NCI-H1436 treated with DMSO at 0.1 percent for 48 hours (cell line): ENCODE measurements at regions not wholly inside any gene's neighbourhood (a gene's known extent, or its start where the extent isn't known, plus 50 kb on each side); places are given as distances from the start of the nearest gene placed in this dataset.

Experiments
- DNase-seq: peaks from one replicate; lab custom pipeline; 2025; lab: John Stamatoyannopoulos, UW

DNA sequence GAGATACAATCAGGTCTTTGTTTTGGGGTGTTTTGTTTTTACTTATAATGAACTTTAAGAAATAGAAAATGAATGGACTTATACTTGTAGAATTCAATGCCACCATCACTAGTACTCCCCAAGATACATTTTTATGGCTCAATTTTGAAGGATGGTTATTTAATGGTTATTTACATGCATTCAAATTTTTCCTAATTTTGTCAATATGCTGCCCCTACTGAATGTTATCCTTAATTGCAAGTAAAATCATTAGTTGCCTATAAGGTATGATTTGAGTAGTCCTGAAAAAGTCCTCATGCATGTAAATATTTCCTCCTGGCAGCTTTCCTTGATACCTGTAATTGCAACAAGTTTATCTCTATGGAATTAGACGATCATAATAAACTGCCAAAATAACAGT lies 391.2 kb downstream of the BCAT1 start:
- DNase-seq: no peak

DNA sequence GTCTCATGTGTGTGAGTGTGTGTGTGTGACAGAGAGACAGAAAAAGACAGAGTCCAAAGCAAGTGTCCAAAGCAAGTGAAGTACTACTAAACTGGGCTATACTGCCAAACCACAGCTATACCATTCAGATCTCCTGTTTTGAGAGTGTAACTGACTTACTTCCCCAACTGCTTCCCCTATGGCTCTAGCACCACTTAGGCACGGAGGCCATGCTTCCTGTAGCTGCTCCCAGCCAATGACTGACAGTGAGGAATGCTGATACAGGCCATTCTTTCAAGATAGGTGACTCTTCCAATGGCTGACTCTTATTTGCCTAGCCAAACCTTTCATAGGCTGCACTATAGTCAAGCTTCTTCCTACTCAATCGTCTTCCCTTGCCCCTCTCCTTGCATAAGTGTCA lies 393.2 kb downstream of the BCAT1 start:
- DNase-seq: no peak

DNA sequence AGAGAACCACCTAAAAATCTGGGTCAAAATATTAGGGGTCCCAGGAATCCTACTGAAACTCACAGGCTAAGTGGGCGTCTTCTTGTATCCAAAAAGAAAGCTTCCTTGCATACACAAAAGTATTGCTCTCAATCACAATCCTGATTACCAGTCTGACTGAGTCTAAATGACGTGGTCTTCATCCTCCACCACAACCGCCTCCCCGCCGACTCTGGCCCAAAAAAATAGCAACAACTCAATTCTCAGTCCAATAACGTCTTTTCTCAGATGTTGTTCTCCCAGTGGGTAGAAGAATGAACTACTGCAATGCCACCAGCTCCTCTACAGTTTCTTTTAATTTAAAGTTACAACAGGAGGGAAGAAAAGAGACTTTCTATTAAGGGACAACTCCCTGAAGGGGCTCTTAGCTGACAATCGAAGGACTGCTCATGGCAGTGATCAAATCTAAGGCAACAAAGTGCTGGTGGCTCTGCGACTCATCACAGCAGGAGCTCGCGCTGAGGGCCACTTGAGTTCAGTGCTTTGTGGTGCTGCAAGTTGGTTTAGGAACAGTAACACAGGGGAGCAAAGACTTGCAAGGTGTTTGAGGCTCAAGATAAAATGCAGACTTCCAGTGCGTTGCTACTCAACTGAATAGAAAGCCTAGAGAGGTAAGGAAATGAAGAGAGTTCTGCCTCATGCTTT lies 394.1 kb downstream of the BCAT1 start:
- DNase-seq: no peak

DNA sequence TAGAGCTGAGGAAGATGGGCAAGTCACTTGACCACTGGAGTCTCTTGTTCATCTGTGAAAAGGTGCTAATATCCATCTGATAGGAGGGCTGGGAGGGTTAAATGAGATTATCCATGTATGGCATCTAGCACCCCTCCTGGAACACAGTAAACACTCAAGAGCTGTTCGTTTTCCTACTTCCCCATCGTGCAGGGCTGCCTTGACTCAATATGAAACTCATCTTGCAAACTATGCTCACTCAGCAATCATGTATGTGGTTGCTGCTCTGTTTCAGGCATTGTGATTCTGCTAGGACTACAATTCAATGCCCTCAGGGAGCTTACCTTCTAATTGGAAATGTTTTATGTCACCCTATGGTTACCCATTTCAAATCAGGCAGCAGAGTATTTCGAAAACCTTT lies 395.6 kb downstream of the BCAT1 start:
- DNase-seq: no peak

DNA sequence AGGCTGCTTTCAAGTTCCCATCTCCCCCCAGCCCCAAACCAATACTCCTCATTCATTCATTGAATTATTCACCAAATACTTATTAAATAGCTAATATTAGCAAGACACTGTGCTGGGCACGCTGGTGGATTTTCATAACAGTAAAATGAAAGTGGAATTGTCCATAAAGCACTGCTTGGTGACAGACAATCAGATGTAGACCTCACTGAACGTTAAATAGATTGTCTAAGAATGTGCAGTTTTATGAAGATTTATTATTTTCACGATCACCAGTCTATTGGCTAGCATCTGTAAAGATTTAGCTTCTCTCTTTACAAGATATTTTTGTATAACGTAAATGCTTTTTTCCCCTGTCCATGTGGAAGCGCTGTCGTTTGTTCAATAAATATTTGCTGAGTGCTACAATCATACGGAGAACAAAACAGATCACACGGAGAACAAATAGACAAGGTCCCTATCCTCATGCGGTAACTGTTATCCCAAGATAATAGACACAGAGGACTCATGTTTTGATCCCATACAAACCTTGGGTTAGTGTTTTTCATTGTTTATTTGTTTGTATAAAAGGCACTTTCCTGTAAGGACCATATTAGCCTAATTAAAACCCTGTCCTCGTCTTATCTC lies 397.6 kb downstream of the BCAT1 start:
- DNase-seq: no peak

DNA sequence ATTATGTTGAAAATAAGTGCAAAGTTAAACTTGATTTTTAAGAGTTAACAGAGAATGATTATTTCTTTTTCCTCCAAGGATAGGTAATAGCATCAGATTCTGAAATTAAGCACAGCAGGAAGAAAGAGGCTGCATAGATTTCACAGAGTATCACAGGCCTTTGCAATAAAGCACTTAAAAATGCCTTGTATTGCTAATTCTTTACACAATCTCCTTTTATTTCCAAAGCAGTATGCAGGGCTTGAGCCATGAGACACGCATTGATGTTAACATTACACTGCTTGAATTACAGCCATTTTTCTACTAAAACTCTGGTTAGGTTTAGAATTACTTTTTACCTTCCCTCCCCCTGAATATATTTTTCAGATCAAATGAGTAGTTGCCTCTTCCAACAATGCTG lies 398.3 kb downstream of the BCAT1 start:
- no peak for DNase-seq

DNA sequence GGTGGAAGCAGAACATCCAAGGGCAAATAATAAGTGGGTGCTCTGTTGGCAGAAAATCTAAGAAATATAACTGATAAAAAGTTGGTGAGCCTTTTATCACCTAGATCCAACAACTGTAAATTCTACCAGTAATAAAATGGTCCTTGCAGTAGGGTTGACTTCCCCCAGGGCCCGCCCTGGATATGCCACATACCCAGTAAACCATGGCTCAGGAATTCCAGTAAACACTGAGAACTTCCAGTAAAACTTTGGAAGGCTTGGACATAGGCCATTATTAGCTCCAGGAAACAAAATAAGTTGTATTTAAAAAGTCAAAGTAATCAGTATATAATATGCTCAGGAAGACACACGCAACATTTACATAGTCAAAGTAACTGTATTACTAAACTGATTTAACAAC lies 402.2 kb downstream of the BCAT1 start:
- no peak for DNase-seq

DNA sequence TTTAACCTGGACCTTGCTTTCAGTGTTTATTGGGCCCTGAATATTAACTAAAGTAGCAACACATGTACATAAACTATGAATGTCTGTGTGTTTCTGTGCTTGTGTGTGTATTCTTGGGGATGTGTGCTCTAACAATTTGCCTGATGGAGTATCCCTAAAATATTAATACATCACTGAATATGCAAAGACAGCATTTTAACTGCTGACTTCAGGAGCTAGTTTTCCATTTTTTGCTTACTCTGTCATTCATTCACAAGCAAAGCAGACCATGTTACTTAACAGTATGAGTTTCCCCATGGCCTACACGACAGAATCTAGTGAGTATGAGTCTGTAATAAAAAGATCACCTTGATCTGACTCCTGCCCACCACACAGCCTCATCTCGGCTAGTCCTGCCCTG lies 402.8 kb downstream of the BCAT1 start:
- no peak for DNase-seq

DNA sequence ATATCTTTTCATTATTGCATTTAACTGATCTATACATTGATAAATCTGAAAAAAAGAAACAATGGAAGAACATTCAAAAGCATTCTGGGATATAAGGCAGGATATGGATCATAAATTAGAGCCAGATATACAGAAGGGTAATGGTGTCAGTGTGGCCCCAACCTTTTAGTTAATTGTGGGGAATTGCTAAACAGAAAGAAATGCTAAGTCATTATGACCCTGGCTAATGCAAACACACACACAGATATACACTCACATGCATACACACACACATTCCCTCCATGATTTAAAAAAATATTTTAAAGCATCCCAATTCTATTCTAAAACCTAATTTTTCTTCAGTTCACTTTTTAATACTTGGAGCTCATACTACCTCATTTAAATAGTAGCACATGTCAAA lies 404.5 kb downstream of the BCAT1 start:
- DNase-seq: no peak

DNA sequence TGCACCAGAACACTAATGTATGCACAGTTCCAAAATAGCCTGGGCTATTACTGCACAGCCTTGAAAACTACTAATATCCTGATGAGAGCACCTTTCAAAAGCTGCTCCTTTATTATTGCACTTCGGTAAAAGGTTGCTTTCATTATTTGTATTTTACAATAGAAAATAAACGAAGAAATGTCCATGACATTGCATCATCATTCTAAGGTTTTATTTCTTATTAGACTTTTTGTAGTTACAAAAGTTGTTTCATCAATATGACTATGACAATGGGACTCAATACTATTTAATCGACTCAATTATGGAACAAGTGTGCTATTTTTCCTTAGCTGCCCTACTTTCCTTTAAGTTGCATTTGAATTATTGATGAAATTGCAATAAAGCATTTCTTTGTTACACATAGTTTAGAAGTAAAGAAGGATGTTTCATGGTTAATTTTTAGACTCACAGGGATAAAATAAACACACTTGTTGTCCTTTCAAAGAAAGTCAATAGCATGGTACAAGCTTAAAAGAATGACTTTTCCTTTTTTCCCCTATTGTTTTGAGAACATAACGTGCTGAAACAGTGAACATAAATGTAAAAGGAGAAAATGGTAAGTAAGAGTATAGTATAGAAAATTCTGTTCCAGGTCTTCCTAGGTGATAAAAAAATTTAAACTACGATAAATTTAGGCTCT lies 407.6 kb downstream of the BCAT1 start:
- DNase-seq: no peak

DNA sequence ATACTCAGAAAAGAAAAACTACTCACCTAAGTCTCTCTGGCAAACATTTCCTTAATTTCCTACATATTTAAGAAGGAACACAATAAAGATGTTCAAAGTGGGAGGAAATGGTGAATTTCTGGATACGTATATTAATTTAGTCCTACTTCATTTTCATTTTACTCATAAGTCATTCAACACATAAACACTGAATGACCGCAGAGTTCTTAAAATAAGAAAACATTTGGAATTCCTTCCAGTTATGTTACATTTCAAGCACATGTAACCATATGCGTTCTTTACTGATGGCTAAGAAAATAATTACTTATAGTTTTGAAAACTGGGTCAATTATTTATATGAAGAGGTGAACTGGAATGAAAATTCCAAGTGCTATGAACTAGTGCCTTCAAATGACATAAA lies 409.3 kb downstream of the BCAT1 start:
- DNase-seq: no peak

DNA sequence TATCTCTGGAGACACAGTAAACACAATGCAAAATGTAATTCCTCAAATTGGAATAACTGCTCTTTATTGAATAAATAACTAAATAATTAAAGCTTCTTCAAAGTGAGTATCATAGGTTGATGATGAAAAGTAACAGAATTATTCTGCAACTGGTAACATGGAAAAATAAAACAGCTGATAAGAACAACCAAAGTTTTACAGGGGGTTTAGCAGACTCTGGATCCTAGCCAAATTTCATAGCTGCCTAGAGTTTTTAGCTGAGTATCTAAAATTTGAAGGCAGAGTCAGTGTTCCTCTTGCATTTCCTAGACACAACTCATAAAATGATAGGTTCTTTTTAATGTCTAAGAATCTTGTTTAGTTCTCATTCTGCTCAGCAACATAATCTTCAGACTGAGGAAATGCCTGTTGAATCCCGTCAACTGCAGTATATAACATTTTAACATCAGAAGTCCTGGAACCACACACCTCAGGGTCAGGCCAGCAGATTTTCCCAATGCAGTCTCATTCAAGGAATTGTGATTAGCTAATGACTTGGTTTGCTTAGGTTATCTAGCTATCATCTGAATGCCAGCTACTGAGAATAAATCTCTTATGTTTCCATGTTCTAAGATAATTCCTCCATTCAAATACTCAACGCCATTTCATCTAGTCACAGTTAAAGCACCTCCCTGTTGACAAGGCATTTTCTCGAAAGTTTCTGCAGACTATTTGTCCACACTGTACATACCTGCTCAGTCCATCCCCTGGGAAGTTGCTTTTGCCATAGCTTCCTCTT lies 411.6 kb downstream of the BCAT1 start:
- DNase-seq: no peak

DNA sequence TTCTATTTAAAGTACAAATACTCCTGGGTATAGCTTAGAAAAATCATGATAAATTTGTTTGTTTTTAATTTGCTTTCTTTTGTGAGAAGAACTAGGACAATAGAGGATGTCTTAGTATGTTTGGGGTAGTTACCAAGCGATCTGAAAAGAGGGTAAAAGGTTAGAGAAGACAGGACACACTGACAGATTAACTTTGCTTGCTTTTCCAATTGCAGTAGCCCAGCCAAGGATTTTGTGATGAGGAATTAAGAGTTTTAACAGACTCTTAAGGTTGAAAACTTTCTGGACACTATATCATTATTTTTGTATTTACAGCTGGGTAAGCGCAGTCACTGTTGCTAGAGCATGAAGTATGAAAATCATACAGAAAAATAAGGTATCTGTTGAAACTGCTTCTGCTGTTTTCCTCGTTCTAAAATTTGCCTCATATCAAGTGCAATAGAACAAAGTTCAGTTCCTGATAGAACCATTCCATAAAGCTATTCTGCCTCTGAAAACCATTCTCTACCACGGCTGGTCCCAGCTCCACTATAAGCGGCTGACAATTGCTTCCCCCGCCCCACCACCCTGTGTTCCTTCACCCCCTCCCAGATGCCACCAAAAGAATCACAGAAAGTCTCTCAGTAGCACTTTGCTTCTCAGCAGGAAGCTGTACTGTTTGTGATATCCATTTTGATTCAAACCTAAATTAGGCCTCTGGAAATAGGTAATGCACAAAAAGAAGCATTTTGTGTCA lies 413.4 kb downstream of the BCAT1 start:
- DNase-seq: no peak

DNA sequence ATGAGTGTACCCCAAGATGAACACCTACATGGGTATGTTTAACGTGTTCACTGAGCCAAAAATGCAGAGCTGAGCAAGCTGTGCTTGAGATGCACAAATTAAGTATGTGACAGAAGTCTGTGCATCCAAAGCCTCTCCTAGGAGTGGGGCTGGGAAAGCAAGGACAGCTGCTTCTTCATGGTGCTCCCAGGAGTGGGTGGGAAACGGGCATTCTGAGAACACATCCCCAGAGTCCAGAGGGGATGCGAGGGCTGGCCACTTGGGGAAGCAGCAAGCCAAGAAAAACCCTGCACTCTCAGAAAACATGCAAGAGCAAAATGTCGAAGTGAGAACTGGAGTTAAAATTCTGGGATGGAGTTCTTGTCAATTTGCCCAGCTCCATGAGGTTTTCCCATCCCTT lies 414.3 kb downstream of the BCAT1 start:
- no peak for DNase-seq

DNA sequence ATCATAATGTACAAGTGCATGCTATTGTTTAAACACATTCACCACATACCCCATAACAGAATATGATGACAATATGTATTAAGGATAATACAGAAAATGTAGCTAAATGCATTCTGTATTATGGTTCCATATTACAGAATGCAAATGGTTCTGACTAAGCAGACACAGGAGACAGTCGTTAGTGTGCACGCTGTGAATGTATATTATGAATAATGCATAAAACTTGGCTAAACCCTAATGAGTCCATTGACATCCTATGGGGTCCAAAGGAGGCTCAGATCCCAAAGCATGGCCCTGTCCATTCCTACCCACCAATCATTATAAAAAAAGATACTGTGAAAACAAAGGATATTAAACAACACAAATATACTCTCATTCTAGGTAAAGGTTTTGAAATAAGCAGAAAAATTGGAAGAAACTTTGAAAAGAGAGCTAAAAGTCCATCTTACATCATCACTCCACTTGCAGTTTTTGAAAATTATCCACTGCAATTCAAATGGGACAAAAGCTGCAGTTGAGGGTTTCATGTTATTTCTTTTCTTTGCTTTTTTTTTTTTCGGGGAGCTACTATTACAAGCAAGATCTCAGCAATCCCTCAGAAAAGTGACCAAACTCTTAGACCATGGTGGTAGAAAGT lies 415.1 kb downstream of the BCAT1 start:
- no peak for DNase-seq

DNA sequence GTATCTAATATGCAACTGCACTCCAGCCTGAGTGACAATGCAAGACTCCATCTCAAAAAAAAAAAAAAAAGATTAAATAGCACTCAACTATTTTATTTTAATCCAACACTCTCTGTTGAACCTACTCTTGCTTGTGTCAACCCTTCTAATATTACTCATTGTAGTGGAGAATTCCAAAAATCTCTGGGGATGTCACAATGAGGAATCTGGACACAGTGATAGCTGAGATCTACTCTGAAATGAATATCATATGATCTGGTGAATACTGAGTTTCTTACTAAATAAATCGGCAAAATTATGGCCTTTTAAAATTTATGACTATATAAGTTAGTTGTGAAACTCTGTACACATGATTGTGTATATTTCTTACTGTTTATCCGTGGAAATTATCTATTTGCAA lies 418.2 kb downstream of the BCAT1 start:
- DNase-seq: no peak

DNA sequence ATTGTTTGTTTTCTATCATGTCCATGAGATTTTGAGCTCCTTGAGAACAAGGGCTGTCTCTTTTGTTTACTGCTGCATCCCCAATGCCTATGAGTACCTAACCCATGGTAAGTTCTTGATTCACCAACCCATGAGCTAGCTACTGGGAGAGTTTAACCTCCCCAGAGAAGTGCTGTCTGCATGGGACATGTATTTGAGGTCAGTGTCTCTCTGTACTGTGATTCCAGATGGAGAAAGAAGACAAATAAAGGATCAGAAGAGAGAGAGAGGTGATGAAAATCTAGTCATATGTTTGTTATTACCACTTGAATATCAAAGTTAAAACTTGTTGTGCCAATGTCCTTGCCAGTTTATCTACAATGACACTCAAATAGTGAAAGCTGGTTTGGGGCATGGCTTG lies 421.8 kb downstream of the BCAT1 start:
- DNase-seq: no peak

DNA sequence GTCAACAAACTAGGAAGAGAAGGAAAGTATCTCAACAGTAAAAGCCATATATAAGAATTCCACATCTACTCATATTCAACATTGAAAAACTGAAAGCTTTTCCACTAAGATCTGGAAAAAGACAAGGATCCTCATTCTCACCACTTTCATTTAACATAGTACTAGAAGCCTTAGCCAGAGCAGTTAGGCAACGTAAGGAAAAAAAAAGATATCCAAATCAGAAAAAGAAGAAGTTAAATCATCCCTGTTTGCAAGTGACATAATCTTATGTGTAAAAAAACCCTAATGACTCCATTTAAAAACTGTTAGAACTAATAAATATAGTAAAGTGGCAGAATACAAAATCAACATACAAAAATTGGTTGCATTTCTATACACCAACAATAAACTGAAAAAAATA lies 426.2 kb downstream of the BCAT1 start:
- no peak for DNase-seq

DNA sequence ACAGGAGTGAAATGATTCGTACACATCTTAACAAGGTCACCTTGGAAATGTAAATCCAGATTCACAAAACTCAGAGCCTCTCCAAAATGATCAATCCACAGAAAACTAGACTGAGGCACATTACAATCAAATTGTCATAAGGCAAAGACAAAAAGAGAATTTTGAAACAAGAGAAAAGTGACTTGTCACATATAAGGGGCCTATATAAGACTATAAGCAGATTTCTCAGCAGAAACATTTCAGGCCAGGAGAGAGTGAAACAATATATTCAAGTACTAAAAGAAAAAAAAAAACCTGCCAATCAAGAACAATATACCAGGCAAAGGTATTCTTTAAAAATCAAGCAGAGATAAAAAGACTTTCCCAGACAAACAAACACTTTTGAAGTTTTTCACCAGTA lies 429.1 kb downstream of the BCAT1 start:
- DNase-seq: no peak

DNA sequence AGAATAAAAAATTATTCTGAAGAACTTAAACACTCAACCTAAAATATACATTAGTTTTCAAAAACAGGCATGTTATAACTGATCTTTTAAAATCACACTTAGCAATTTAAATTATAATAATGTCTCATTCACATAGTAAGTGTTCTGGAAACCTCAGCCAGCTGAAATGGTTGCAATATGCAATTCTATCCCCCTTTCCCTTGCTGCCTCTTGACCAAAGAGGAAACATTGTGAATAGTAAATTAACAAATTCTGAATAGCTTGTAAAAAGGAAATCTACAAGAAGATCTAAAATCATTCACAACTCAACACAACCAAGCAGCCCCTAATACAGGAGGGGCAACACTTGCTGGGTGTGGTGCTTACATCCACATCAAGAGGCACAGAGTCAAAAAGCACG lies 431.9 kb downstream of the BCAT1 start:
- DNase-seq: no peak

DNA sequence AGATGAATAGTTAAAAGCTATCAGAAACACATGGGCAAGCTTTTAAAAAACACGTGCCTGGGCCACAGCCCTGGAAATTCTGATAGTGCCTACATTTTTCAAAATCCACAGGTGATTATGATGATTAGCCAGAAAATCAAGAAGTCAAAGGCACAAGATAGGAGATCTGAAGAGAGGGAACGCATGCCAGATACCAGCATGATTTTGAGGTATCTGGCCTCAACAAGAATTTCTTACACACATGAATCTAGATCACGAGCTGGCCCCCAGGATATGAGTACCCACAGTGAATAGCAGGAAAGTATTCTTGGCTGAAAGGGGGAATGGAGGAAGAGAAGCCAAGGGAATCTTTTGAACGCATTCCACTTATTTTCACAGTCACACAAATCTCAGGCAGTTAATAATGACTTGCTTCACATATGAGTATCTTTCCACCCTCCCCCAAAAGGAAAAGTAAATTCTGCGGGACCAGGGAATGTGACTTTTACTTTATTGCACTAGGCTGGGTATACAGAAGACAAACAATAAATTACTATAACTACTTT lies 438.2 kb downstream of the BCAT1 start:
- DNase-seq: no peak
